ENCODE measurements at regions not wholly inside any gene's neighbourhood (a gene's known extent, or its start where the extent isn't known, plus 50 kb on each side); places are given as distances from the start of the nearest gene placed in this dataset.

DNA sequence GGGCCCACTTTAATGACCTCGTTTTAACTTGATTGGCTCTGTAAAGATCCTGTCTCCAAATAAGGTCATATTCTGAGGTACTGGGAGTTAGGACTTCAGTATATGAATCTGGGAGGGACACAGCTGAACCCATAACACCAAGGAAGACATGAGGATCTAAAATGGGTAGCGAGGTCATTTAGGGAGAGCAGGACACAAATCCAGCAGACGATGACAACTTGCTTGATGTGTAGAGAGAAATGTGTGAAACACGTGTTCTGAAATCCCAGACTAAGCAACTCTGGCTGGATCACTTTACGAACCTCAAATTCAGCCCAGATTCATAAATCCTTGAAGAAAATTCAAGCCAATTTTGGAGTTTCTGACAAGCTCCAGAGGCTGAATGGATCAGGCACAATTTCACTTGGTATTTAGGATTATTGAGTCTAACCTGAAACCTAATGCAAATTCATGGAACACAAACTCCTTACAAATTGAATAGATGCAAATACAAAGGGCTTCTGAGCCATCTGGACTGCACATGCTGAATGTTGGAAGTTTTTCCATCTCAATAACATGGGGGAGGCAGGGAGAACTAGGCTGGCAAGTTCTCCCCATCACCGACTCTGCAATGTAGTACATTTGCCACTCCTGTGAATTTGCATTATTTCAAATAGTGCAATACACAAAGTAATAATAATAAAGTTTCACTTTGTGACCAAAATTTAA is 74.0 kb upstream of the SLC30A5 start (continued):
- TF ChIP-seq, protein P1, sequence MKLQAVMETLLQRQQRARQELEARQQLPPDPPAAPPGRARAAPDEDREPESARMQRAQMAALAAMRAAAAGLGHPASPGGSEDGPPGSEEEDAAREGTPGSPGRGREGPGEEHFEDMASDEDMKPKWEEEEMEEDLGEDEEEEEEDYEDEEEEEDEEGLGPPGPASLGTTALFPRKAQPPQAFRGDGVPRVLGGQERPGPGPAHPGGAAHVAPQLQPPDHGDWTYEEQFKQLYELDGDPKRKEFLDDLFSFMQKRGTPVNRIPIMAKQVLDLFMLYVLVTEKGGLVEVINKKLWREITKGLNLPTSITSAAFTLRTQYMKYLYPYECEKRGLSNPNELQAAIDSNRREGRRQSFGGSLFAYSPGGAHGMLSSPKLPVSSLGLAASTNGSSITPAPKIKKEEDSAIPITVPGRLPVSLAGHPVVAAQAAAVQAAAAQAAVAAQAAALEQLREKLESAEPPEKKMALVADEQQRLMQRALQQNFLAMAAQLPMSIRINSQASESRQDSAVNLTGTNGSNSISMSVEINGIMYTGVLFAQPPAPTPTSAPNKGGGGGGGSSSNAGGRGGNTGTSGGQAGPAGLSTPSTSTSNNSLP (IDR thresholded peaks at IDR 0.05; ENCODE audit: borderline replicate concordance, low read depth, low read length) = no peak
- TF ChIP-seq GTF2A2 (tag; IDR thresholded peaks at IDR 0.05) = no peak
- TF ChIP-seq, protein P2, sequence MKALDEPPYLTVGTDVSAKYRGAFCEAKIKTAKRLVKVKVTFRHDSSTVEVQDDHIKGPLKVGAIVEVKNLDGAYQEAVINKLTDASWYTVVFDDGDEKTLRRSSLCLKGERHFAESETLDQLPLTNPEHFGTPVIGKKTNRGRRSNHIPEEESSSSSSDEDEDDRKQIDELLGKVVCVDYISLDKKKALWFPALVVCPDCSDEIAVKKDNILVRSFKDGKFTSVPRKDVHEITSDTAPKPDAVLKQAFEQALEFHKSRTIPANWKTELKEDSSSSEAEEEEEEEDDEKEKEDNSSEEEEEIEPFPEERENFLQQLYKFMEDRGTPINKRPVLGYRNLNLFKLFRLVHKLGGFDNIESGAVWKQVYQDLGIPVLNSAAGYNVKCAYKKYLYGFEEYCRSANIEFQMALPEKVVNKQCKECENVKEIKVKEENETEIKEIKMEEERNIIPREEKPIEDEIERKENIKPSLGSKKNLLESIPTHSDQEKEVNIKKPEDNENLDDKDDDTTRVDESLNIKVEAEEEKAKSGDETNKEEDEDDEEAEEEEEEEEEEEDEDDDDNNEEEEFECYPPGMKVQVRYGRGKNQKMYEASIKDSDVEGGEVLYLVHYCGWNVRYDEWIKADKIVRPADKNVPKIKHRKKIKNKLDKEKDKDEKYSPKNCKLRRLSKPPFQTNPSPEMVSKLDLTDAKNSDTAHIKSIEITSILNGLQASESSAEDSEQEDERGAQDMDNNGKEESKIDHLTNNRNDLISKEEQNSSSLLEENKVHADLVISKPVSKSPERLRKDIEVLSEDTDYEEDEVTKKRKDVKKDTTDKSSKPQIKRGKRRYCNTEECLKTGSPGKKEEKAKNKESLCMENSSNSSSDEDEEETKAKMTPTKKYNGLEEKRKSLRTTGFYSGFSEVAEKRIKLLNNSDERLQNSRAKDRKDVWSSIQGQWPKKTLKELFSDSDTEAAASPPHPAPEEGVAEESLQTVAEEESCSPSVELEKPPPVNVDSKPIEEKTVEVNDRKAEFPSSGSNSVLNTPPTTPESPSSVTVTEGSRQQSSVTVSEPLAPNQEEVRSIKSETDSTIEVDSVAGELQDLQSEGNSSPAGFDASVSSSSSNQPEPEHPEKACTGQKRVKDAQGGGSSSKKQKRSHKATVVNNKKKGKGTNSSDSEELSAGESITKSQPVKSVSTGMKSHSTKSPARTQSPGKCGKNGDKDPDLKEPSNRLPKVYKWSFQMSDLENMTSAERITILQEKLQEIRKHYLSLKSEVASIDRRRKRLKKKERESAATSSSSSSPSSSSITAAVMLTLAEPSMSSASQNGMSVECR (CRISPR knock-in tag; IDR thresholded peaks at IDR 0.05) = no peak

Data from K562 (cell line).